HEK293 (cell line): ENCODE measurements at regions not wholly inside any gene's neighbourhood (a gene's known extent, or its start where the extent isn't known, plus 50 kb on each side); places are given as distances from the start of the nearest gene placed in this dataset.

ENCODE experiments used
- CTCF ChIA-PET: fragments of 350-600 bp; formaldehyde crosslinking; extraction: SDS; loops from one replicate; lab custom pipeline; 2021; ENCODE audit warnings: antibody characterized with exemption; lab: Yijun Ruan, JAX
- POLR2A ChIA-PET: fragments of 300-600 bp; formaldehyde crosslinking; extraction: SDS; loops from one replicate; lab custom pipeline; 2020; ENCODE audit warnings: antibody characterized with exemption, inconsistent platforms; lab: Yijun Ruan, JAX
- H3K27ac ChIP-seq: fragments of 200-500 bp; sonication (Bioruptor generic); 2 replicates; pipeline ENCODE4 v1.5.1; 2014; ENCODE audit warnings: low read depth, low read length, control low read depth, inconsistent platforms; ENCODE audit errors: extremely low read depth
- H3K36me3 ChIP-seq, 2 experiments: fragments of 200-500 bp in 1 of 2; sonication (Bioruptor generic) in 1 of 2; 1 replicate in 1 of 2; 2 replicates in 1 of 2; pipeline ENCODE4 v1.5.1; 2014 to 2017; ENCODE audit warnings: inconsistent platforms in 2 of 2, low read length in 2 of 2; ENCODE audit not compliant: control insufficient read depth in 2 of 2, insufficient read depth in 1 of 2
- H3K4me1 ChIP-seq: fragments of 200-500 bp; sonication (Bioruptor generic); 2 replicates; pipeline ENCODE4 v1.5.1; 2014; ENCODE audit warnings: mild to moderate bottlenecking, low read length, inconsistent platforms; ENCODE audit not compliant: control insufficient read depth, insufficient read depth
- H3K4me3 ChIP-seq: 2 replicates; pipeline ENCODE4 v1.5.1; 2011; ENCODE audit warnings: low read depth, mild to moderate bottlenecking, control low read depth, low read length, moderate library complexity
- H3K9me3 ChIP-seq: fragments of 200-500 bp; sonication (Bioruptor generic); 2 replicates; pipeline ENCODE4 v1.5.1; 2014; ENCODE audit warnings: low read depth, low read length, inconsistent platforms; ENCODE audit not compliant: control insufficient read depth, insufficient read depth
- BCL6B ChIP-seq: fragments of 450-650 bp; formaldehyde crosslinking; IDR thresholded peaks from 2 replicates; pipeline ENCODE4 v1.5.1; 2017; ENCODE audit warnings: missing biosample characterization, missing genetic modification characterization
- CTCF ChIP-seq: fragments of 450-650 bp; formaldehyde crosslinking; IDR thresholded peaks from 2 replicates; pipeline ENCODE4 v1.5.1; 2016; ENCODE audit warnings: missing biosample characterization, missing genetic modification characterization
- GLI2 ChIP-seq: fragments of 450-650 bp; formaldehyde crosslinking; IDR thresholded peaks from 2 replicates; pipeline ENCODE4; 2017; ENCODE audit warnings: missing biosample characterization, missing genetic modification characterization, low read depth, borderline replicate concordance
- HOXD13 ChIP-seq: sonication (generic); formaldehyde crosslinking; IDR thresholded peaks from 2 replicates; pipeline ENCODE4 v1.8.0; 2022; ENCODE audit warnings: missing genetic modification reagents, borderline replicate concordance
- SP3 ChIP-seq: fragments of 450-650 bp; formaldehyde crosslinking; IDR thresholded peaks from 2 replicates; pipeline ENCODE4 v1.5.1; 2016; ENCODE audit warnings: missing biosample characterization, missing genetic modification characterization
- SP7 ChIP-seq: fragments of 450-650 bp; formaldehyde crosslinking; IDR thresholded peaks from 2 replicates; pipeline ENCODE4 v1.5.1; 2016; ENCODE audit warnings: missing biosample characterization, missing genetic modification characterization
- TCF7L2 ChIP-seq: IDR thresholded peaks from 2 replicates; pipeline ENCODE4 v1.6.1; 2011; ENCODE audit warnings: low read depth, mild to moderate bottlenecking, inconsistent platforms, low read length, moderate library complexity, borderline replicate concordance
- ZNF112 ChIP-seq: fragments of 450-650 bp; formaldehyde crosslinking; IDR thresholded peaks from 2 replicates; pipeline ENCODE4 v1.5.0; 2017; ENCODE audit warnings: missing biosample characterization, missing genetic modification characterization
- ZNF132 ChIP-seq: fragments of 450-650 bp; formaldehyde crosslinking; IDR thresholded peaks from 2 replicates; pipeline ENCODE4 v1.5.1; 2017; ENCODE audit warnings: missing biosample characterization, missing genetic modification characterization, borderline replicate concordance
- ZNF19 ChIP-seq: fragments of 450-650 bp; formaldehyde crosslinking; IDR thresholded peaks from 2 replicates; pipeline ENCODE4; 2016; ENCODE audit warnings: missing biosample characterization, missing genetic modification characterization, low read depth
- ZNF2 ChIP-seq: fragments of 450-650 bp; formaldehyde crosslinking; IDR thresholded peaks from 2 replicates; pipeline ENCODE4 v1.5.1; 2016; ENCODE audit warnings: missing biosample characterization, missing genetic modification characterization
- ZNF223 ChIP-seq: fragments of 450-650 bp; formaldehyde crosslinking; IDR thresholded peaks from 2 replicates; pipeline ENCODE4 v1.5.1; 2016; ENCODE audit warnings: missing biosample characterization, missing genetic modification characterization
- ZNF335 ChIP-seq: fragments of 450-650 bp; formaldehyde crosslinking; conservative IDR thresholded peaks from 2 replicates; pipeline ENCODE4 v1.5.1; 2016; ENCODE audit warnings: missing biosample characterization, missing genetic modification characterization
- ZNF501 ChIP-seq: fragments of 450-650 bp; formaldehyde crosslinking; IDR thresholded peaks from 2 replicates; pipeline ENCODE4 v1.5.1; 2016; ENCODE audit warnings: missing biosample characterization, missing genetic modification characterization
- ZNF560 ChIP-seq: fragments of 450-650 bp; formaldehyde crosslinking; IDR thresholded peaks from 2 replicates; pipeline ENCODE4 v1.5.1; 2017; ENCODE audit warnings: missing biosample characterization, missing genetic modification characterization, borderline replicate concordance
- ZNF610 ChIP-seq: fragments of 450-650 bp; formaldehyde crosslinking; IDR thresholded peaks from 2 replicates; pipeline ENCODE4 v1.5.1; 2016; ENCODE audit warnings: missing biosample characterization, missing genetic modification characterization, borderline replicate concordance
- ZNF654 ChIP-seq: fragments of 450-650 bp; formaldehyde crosslinking; IDR thresholded peaks from 2 replicates; pipeline ENCODE4 v1.5.1; 2016; ENCODE audit warnings: low read depth, missing biosample characterization, missing genetic modification characterization
- ZNF658 ChIP-seq: fragments of 450-650 bp; formaldehyde crosslinking; IDR thresholded peaks from 2 replicates; pipeline ENCODE4; 2016; ENCODE audit warnings: missing biosample characterization, missing genetic modification characterization
- ZNF692 ChIP-seq: fragments of 450-650 bp; formaldehyde crosslinking; IDR thresholded peaks from 2 replicates; pipeline ENCODE4 v1.5.1; 2016; ENCODE audit warnings: missing biosample characterization, missing genetic modification characterization
- ZNF830 ChIP-seq: fragments of 450-650 bp; IDR thresholded peaks from 2 replicates; pipeline ENCODE4 v1.5.0; 2018; ENCODE audit warnings: missing biosample characterization, missing genetic modification characterization, low read depth, mild to moderate bottlenecking, moderate library complexity
- ZSCAN23 ChIP-seq: fragments of 450-650 bp; formaldehyde crosslinking; IDR thresholded peaks from 2 replicates; pipeline ENCODE4 v1.5.1; 2016; ENCODE audit warnings: missing biosample characterization, missing genetic modification characterization
- ZSCAN30 ChIP-seq: fragments of 450-650 bp; IDR thresholded peaks from 2 replicates; pipeline ENCODE4 v1.5.1; 2018; ENCODE audit warnings: missing biosample characterization, mild to moderate bottlenecking, missing genetic modification characterization, moderate library complexity
- ZSCAN4 ChIP-seq: fragments of 450-650 bp; formaldehyde crosslinking; IDR thresholded peaks from 2 replicates; pipeline ENCODE4 v1.5.1; 2017; ENCODE audit warnings: missing biosample characterization, missing genetic modification characterization

GRCh38 chr7:42852531-42852930, 59.3 kb downstream of the C7orf25 start:
- TF ChIP-seq ZSCAN23 (tag by site-specific recombination) (no peak), ZNF112 (no peak), ZNF132 (tag by site-specific recombination) (no peak), ZNF19 (tag by site-specific recombination) (no peak), ZNF560 (no peak), ZNF658 (tag by site-specific recombination) (no peak), ZNF223 (tag by site-specific recombination) (no peak), ZSCAN4 (tag by site-specific recombination) (no peak), ZNF830 (tag by site-specific recombination) (no peak), HOXD13 (CRISPR knock-in tag) (no peak), ZSCAN30 (tag by site-specific recombination) (no peak), ZNF610 (tag by site-specific recombination) (no peak), SP3 (tag by site-specific recombination) (no peak), TCF7L2 (no peak), GLI2 (tag by site-specific recombination) (no peak), ZNF692 (tag by site-specific recombination) (no peak), BCL6B (no peak)
- Histone ChIP-seq H3K9me3 (no peaks in the 10 kb centered on the region), H3K4me1 (no peaks in the 10 kb centered on the region), H3K4me3 (no peak overlapping the region), H3K36me3 (no peaks in the 10 kb centered on the region), H3K27ac (no peak overlapping the region)
- POLR2A ChIA-PET: no interaction called here
- CTCF ChIA-PET: interaction anchor here (0.9 to 1.4 kb wide), 3 partner anchors 10 to 34 kb away, joined by 3 to 4 read pairs (median 4); no protein-coding TSS in a partner anchor

- no peak overlapping the region for H3K27ac ChIP-seq
- CTCF ChIA-PET: interaction anchor here (0.5 to 4.0 kb wide), 15 partner anchors 9 to 1047 kb away, joined by 3 to 46 read pairs (median 3); no protein-coding TSS in a partner anchor
- H3K4me3 ChIP-seq: no peak overlapping the region
- peak; percentile 28; the same call in 1 of the 2 replicates for TF ChIP-seq ZNF335
- TF ChIP-seq ZNF654 (tag by site-specific recombination): peak; percentile 67
- TF ChIP-seq ZNF2 (tag by site-specific recombination): peak; percentile 64; the same call in 1 of the 2 replicates
- 0 out of 2 replicates have a peak, but pooled peaks have one; percentile 13 for TF ChIP-seq SP7
- TF ChIP-seq CTCF: 0 out of 2 replicates have a peak, but pooled peaks have one; percentile 27
- no peak for TF ChIP-seq ZNF501 (tag by site-specific recombination)
- TF ChIP-seq, all 188 proteins: peak for 5
- POLR2A ChIA-PET: no interaction called here
- Histone ChIP-seq H3K36me3 (no peaks in the 10 kb centered on the region), H3K4me1 (no peaks in the 10 kb centered on the region), H3K9me3 (no peaks in the 10 kb centered on the region)
These were observed 68.6 kb downstream of the C7orf25 start for GRCh38 chr7:42843205-42843800.
